HG03139 (cell line): ENCODE measurements at regions not wholly inside any gene's neighbourhood (a gene's known extent, or its start where the extent isn't known, plus 50 kb on each side); places are given as distances from the start of the nearest gene placed in this dataset.

Source experiments
- ATAC-seq: cut with Tn5 transposase; IDR thresholded peaks from one replicate; pipeline ENCODE4 v1.9.1; 2021; ENCODE audit not compliant: unreplicated experiment

DNA sequence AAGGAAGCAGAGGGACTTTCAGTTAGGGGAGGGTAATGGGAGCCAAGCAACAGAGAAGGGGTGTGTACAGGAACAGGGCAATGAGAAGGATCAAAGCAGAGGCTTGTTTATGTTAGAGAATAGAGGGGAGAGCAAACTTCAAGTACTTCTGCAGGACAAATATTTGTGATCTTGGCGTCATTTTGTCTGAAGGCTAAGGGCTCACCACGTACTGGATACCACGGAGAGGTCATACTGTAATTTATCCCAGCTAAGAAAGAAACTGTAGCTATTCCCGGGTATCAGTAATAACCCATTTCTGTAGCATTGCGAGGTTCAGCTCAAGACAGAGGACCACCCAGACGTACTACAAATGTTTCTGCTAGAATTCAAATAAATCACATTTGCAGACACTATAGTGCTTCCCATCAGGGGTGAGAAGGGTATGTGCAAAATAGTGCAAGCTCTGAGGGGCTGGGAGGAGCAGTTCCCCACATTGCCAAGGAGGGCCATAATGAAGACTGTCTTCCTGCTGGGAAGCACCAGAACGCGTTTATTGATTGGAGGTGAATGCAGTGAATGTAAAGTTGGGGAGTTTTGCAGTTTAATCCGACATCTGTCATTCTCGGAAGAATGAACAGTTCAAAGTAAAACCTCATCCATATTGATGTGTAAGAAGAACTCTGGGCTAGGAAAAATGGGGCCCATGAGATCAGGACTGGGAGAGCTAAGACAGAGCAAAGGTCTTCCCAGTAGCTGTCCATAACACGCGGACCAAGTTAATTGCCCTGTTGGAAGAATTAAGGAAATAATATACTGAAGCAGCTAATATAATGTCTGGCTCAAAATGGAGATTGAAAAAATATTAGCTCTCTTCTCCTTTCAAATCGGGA, 136.9 kb downstream of the RWDD3 start:
- no peak for ATAC-seq

DNA sequence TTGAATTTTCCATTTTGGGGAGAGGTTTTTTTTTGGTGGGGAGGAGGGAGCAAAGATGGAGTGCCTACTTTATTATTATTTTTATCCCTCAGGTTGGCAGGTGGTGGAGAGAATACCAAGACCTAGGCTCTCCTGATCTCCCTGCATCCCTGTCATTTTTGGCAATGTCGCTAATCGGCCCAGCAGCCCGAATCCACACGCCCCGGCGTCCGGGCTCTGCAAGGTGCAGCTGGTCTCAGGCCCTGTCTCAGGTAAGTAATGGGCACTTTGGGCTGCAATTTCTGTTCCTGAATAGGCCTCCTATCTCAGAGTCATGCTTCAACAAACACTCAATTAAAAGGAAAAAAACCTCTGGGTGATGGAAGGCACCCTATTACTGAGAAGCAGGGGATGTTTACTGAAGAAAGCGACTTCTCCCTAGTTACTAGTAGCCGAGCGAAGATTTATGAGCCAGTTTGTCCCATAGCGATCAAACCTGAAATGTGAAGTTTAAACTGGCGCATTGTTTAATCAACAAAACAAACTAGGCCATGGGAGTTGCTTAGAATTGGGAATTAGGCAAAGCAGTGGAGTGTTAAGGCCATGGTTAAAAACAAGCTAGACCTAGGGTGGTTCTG, 137.8 kb downstream of the RWDD3 start:
- no peak for ATAC-seq

DNA sequence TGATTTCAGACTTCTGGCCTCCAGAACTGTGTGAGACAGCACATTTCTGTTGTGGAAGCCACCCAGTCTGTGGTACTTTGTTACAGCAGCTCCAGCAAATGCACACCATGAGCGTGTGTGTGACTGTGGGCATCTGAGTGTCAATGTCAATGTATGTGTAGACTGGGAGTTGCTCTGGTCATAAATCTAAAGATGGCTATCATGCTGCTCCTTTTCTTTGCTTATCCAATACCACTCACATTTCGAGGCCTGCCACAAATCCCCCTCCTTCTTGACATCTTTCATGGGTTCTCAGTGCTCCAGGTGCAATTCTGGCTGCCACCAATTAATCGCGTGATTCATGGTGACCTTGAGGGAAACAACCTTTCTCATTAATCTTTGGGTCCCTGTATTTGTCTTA, 141.2 kb downstream of the RWDD3 start:
- ATAC-seq = no peak

DNA sequence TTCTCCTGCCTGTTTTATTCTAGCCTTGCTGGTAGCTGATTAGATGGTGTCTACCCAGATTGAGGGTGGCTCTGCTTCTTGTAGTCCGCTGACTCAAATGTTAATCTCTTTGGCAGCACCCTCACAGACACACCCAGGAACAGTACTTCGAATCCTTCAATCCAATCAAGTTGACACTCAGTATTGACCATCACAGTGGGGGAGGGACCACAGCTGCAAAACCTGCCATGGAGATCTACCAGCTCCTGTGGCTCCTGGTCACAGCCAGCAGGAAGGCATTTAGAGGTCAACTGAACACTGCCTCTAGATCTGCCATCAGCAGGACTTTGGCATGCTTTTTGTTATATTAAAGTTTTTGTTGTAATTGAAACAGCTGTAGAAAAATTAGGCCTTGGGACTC, 146.9 kb downstream of the RWDD3 start:
- ATAC-seq = no peak

DNA sequence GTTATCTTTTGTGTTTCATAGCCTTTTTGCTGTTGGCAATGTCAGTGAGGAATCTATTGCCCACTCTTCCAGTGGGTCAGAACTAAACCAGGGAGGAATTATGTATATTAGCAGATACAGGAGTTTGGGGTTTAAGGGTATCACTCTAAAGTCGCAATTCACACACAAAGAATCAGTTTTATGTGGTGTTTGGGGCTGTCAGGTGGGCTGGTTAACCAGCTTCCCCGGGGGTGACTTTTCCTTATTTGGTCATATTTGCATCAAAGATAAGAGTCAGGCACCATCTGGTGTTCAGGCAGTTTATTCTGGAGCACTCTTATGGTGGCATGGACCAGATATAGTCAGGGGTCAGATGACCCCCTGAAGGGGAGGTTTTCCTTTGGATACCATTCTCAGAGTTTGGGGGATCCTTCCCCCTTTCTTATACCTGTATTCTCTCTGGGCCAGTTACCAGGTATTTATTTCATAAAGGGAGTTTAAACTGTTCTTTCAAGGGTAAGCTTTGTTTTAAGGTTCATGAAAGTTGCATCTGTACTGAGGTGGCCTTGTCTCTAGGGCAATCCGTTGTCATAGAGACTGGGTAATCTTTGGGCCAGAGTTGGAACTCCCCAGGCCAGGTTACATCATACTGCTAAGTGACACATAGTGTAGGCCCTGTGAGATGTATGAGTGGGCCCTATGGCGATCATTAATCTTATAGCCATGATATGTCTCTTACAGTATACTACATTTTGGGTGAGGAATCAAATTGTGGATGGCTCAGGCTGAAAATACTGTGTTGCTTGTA, 148.2 kb downstream of the RWDD3 start:
- no peak for ATAC-seq

DNA sequence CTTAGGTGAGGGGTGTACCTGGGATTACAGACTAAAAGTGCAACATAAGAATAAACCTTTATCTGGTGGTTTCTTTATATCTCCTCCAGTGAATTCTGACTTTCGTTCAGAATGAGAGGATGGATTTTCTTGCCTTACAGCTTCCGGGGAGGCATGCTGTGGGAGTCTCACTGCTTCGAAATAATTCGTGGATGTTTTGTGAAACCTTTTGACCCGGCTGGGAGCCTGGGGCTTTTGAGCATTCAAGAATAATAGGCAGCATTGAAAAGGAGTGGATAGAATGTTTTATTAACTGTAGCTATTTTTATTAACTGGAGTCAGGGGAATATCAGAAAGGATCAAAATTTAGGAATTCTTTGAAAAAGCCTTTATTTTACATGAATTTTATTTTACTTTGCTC, 149.1 kb downstream of the RWDD3 start:
- ATAC-seq = no peak

DNA sequence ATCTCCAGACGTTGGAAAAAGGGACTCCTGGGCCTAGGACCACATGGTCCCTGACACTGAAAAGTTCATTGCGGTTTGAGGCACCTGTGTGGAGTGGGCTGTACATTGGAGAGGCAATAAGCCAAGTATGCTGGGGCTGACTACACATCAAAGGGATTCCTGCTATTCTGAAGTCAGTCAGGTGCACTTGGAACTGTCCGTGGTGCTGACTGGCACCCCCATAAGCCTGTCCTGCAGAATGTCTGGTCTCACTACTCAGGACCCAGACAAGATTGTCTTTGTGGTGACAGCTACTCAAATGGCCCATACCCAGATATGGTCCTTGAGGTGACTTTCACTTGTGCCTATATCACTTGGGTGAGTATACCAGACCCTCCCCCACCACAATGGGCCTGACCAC, 150.6 kb downstream of the RWDD3 start:
- no peak for ATAC-seq

DNA sequence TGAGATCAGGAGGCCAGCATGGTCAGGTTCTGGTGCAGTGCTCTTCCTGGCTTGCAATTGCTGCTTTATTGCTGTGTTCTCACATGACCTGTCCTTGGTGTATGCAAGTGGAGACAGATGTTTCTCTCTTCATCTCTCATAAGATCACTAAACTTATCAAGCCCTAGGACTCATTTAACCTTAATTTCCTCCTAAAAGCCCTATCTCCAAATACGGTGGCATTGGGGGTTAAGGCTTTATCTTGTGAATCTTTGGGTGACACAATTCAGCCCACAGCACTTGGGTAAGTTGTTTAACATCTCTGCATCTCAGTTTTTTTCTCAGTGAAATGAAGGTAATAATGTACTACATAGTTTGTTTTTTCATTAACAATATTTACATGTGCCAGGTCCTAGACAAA, 152.4 kb downstream of the RWDD3 start:
- no peak for ATAC-seq

DNA sequence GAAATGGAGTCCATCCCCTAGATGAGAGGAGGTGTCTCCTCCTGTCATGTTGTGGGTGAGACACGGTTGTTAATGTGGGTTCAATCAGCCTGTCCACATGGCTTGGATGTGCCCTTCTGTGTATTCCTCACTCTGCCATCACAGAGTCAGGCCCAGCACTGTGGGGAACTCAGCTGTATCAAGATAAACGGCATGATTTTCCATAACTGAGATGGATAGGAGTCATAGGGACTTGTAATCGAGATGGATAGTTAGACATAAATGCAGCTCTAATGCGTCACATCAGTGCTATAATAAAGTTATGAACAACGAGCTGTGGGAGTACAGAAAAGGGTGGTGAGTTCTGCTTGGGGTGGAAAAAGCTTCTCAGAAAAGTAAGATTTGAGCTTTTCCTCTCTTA, 152.9 kb downstream of the RWDD3 start:
- ATAC-seq = no peak

DNA sequence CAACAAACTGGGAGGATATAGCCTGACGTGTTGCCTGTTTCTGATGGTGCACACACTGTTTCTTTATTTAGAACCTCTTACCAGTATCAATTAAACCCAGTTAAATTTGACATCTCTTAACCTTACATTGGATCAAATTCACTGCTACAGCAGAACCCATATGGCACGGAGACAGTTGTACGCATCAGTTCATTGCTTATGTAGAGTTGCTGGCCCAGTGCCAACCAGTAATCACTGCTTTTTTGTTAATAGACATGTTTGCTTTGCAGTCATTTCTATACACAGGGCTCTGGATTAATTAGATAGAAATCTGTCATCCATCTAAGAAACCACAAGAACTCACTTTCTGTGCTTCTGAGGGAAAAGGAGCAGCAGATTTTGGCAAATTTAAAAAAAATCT, 154.0 kb downstream of the RWDD3 start:
- no peak for ATAC-seq

DNA sequence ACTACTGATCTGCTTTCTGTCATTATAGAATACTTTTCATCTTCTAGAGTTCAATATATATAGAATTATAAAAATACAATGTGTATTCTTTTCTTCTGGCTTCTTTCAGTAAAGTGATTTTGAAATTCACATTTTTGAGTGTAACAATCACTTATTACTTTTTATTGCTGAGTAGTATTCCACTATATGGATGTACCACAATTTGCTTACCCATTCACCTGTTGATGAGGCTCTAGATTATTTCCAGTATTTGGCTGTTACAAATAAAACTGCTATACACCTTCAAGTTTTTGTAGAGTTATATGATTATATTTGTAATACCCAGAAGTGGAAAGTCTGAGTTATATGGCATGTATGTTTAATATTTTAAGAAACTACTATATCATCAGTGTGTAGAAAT, 159.4 kb downstream of the RWDD3 start:
- no peak for ATAC-seq

DNA sequence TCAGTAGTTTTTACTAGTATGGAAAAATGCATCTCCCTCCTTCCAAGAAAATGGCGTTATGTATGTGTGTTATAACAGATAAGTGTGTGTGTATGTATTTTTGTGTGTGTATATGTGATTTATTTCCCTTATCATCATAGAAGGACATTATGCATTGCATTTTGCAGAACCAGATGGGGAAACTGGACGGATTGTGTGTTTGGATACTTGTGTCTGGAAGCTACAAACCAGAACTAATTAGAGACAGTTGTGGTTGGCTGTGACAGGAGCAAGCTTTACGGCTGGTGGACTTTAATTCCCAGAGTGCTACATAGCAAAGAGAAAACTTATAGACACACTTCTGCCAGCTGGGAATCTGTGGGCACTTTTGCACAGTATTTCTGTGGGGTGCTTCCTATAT, 162.5 kb downstream of the RWDD3 start:
- no peak for ATAC-seq

DNA sequence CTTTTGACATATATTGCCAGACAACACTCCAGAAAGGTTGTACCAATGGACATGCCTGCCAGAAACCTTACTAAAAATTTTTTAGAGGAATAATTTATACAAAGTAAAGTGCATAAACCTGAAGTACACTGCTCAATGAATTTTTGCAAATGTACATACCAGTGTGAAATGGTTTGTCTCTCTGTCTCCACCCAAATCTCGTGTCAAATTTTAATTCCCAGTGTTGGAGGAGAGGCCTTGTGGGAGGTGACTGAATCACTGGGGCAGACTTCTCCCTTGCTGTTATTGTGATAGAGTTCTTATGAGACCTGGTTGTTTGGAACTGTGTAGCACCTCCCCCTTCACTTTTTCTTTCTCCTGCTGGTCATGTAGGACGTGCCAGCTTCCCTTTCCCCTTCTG, 168.8 kb downstream of the RWDD3 start:
- no peak for ATAC-seq

DNA sequence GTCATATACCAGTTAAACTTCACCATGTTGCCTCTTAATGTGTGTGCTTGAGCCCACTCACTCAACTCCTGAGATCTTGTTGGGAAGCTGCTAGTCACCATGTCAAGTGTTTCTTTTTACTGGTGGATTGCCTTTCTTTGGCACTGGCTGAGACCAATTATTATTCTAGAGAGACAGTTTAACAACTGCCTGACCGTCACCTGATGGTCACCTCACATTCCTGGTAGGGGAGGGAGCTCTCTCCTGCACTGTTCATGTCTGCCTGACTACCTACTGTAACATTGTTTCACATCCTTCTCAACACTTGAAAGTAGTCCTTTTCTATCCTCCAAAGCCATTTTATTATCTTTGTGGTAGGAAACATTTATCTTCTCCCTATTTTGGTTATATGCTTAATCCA, 172.3 kb downstream of the RWDD3 start:
- ATAC-seq = no peak

DNA sequence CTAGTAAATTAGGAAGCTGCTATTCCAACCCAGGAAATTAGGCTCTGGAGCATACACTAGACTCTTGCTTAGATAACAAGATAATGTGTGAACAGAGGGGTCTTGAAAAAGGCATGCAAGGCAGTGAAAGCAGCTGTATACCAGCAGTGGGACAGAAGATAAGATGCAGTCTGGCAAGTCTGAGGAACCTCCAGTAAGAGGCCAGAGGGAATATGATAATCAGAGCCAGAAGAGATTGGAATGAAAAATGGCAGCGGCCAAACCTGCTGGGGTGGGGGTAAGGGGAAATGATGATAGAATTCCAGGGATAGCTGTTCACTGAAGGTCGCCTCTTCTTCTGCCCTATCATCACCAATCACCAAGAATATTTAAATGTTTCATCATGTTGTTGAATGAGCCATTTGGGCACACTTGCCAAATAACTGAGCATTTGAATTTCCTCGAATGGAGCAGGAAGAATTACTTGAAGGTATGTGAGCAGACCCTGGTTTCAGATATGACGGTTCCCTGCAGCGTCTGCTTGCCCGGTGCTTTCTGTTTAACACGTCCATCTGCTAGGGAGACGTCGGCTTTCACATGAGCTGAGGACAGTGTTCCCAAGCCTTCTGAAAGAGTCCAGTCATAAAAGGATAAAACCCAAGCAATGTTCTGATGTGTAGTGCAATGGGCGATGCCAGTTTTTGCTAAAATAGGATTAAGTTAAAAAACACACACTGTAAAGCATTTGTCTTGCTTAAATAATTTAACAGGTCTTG, 173.3 kb downstream of the RWDD3 start:
- ATAC-seq = no peak

DNA sequence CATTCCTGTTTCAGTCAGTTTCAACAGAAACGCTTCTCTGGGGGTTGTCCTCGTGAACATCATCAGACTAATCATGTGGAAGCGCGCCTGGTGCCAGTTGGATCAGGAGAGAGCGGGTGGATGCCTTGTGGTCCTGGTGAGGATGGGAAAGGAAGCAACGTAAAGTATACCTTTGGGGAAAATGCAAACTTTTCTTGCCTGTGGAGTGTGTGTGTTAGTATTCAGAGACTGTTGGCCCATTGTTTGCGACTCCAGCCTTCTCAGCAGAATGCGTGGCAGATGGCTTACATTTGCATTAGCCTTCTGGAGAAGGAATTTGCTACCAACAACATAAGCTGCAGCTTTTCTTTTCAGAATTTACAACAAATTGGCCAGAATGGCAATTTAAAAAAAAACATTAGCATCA, 173.9 kb downstream of the RWDD3 start:
- ATAC-seq = no peak

DNA sequence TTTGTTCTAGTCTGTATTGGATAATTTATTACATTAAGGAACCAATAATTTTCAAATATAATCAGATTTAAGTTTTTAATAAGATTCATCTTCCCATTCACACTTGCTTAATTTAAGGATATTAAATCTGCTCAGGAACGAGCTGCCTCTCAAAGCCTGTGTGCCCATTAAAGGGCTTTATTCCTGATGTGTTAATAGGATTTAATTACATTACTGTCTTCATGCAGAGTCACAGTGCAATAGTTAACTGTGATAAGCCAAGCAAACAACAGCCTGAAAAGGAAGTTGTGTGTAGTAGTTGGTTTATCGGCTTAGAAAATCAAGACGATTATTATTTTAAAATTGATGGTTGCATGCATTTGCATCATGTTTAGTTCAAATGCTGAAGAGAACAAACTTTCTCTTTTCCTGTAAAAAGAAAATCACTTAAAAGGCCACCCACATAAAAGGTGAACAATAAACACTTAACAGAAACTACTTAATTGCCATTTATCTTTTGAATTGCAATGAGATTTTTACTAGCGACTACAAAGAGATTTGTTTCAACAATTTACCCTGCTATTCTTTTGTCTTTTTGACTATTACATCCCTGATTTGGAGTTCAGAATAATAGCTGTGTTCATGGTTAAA, 174.6 kb downstream of the RWDD3 start:
- ATAC-seq = no peak

DNA sequence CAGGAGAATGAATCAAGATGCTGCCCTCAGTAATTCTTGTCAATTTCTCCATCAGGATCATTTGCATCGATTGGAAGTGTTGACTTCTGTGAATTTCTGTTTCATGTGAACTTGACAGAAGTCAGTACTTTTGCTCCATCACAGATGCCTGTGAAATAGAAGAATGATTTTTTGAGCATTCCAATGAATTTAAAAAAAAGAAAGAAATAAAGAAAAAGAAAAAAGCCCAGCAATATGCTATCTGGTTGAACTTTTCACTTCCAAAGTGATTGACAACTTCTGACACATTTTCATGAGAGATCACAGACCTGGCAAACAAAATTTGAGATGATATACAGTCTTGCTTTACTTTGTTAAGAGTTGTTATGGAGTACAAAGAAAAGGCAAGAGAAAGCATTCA, 175.3 kb downstream of the RWDD3 start:
- ATAC-seq = no peak

DNA sequence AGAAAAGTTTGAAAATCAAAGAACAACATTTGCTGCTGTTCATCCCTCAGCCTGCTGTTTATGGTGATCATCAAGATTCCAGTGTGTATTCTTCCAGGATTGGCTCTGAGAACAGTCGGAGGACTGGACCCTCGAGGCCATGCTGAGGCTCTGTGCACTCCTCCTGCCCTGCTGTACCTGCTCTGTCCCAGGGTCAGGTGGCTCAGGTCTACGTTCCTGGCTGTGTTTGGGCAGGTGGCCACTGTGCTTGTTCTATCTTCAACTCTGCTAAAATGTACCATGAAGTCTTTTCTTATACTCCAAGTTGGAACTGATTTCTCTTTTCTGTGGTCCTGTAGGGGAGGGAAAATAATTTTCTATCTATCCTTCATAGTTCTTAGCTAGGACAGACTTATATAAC, 175.9 kb downstream of the RWDD3 start:
- ATAC-seq = no peak

DNA sequence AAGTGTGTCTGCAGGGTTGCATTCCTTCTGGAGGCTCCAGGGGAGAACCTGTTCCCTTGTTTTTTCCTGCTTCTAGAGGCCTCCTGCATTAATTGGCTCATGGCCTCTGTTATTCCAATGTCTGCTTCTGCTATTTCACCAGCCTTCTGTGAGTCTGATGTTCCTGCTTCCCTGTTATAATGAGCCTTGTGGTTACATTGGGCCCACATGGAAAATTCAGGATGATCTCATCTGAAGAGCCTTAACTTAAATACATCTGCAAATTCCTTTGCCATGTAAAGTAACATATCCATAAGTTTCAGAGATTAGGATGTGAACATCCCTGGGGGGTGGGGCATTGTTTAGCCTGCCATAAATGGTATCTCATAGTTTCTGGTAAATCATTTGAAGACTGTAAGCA, 181.1 kb downstream of the RWDD3 start:
- ATAC-seq = no peak

DNA sequence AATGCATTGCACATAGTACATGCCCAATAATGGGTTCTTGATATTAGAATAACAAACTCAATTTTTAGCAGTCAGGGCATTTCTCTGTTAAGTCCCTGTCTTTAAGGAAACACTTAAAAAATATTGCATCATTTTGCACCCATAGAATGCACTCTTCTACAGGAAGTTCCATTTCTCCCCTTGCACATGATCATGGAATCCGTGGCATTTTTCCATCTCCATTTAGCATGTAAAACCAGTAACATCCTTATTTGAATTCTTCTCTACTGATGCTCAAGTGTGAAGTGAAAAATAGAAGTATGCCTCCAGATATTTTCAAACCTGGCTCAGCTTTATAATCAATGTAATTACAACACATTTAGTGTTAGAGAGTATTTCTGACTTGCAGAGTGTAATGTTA, 192.8 kb downstream of the RWDD3 start:
- ATAC-seq = no peak
